SKM-1 treated with dmso at 0.1 percent for 144 hours (cell line): ENCODE measurements at regions not wholly inside any gene's neighbourhood (a gene's known extent, or its start where the extent isn't known, plus 50 kb on each side); places are given as distances from the start of the nearest gene placed in this dataset.
A peak's percentile ranks its signal among the peaks of the same experiment; 100 is the strongest.

Experiments
- DNase-seq: peaks from one replicate; lab custom pipeline; 2025; ENCODE audit not compliant: unreplicated experiment; lab: John Stamatoyannopoulos, UW

- no peak for DNase-seq
Observed at GRCh38 chrX:40197071-40197470, 99.3 kb upstream of the BCOR start.

- DNase-seq, result no peak
Observed at GRCh38 chrX:40195368-40195767, 97.6 kb upstream of the BCOR start.

GRCh38 chrX:40192196-40192595, 94.4 kb upstream of the BCOR start:
- DNase-seq, result no peak

- DNase-seq, result no peak
Observed at GRCh38 chrX:40189637-40190036, 91.9 kb upstream of the BCOR start.

GRCh38 chrX:40188573-40189417, 91.0 kb upstream of the BCOR start:
- DNase-seq, result no peak

- DNase-seq, result no peak
Observed at GRCh38 chrX:40184968-40185367, 87.2 kb upstream of the BCOR start.

- no peak for DNase-seq
Observed at GRCh38 chrX:40182615-40183014, 84.9 kb upstream of the BCOR start.

GRCh38 chrX:40182095-40182494, 84.3 kb upstream of the BCOR start:
- DNase-seq, result no peak

GRCh38 chrX:40179283-40179682, 81.5 kb upstream of the BCOR start:
- DNase-seq, result peak; percentile 60

- DNase-seq, result no peak
Observed at GRCh38 chrX:40177942-40178715, 80.4 kb upstream of the BCOR start.

GRCh38 chrX:40177489-40177888, 79.7 kb upstream of the BCOR start:
- no peak for DNase-seq

- no peak for DNase-seq
Observed at GRCh38 chrX:40177117-40177430, 79.3 kb upstream of the BCOR start.

- no peak for DNase-seq
Observed at GRCh38 chrX:40176351-40177116, 78.8 kb upstream of the BCOR start.

- peak; percentile 71 for DNase-seq
Observed at GRCh38 chrX:40175511-40176350, 78.0 kb upstream of the BCOR start.

- no peak for DNase-seq
Observed at GRCh38 chrX:40174854-40175510, 77.2 kb upstream of the BCOR start.

GRCh38 chrX:40174001-40174853, 76.5 kb upstream of the BCOR start:
- DNase-seq, result peak; percentile 47

GRCh38 chrX:40173143-40174000, 75.6 kb upstream of the BCOR start:
- DNase-seq, result no peak

GRCh38 chrX:40172401-40173142, 74.8 kb upstream of the BCOR start:
- no peak for DNase-seq
